Upper lobe of left lung (tissue), 4 donors: ENCODE measurements at regions not wholly inside any gene's neighbourhood (a gene's known extent, or its start where the extent isn't known, plus 50 kb on each side); places are given as distances from the start of the nearest gene placed in this dataset.

ENCODE experiments used
- CTCF ChIP-seq, 6 experiments: fragments of 450-650 bp in 4 of 6; fragments of 200-600 bp in 2 of 6; sonication (generic) in 2 of 6; IDR thresholded peaks; one replicate each; pipeline ENCODE4 v1.5.1; 2016 to 2019; ENCODE audit warnings: antibody characterized with exemption in 6 of 6
- POLR2A ChIP-seq, 4 donors: fragments of 450-650 bp; IDR thresholded peaks; one replicate each; pipeline ENCODE4 v1.5.1; 2016 to 2017; ENCODE audit warnings: antibody characterized with exemption in 4 of 4, mild to moderate bottlenecking in 2 of 4
- POLR2AphosphoS5 ChIP-seq, 2 donors: sonication (generic); formaldehyde crosslinking; IDR thresholded peaks; one replicate each; pipeline ENCODE4 v1.5.1; 2017; ENCODE audit warnings: antibody characterized with exemption in 2 of 2

GRCh38 chr6:87949194-87949593 is 98.4 kb upstream of the SPACA1 start:
- TF ChIP-seq POLR2A (IDR thresholded peaks at IDR 0.05), result no peak
- TF ChIP-seq CTCF (IDR thresholded peaks at IDR 0.05), result no peak
- no peak for TF ChIP-seq POLR2AphosphoS5 (IDR thresholded peaks at IDR 0.05)
